GM12874 (cell line): ENCODE measurements at regions not wholly inside any gene's neighbourhood (a gene's known extent, or its start where the extent isn't known, plus 50 kb on each side); places are given as distances from the start of the nearest gene placed in this dataset.

Experiments
- CTCF ChIP-seq: IDR thresholded peaks from 2 replicates; pipeline ENCODE4 v1.5.1; 2011; ENCODE audit warnings: low read depth, mild to moderate bottlenecking, control low read depth, low read length, moderate library complexity; ENCODE audit not compliant: insufficient read depth

GRCh38 chr2:83742117-83742782, 716.8 kb downstream of the SUCLG1 start:
- no peak for TF ChIP-seq CTCF

- no peak for TF ChIP-seq CTCF
Observed at GRCh38 chr2:83730223-83730622, 728.9 kb downstream of the SUCLG1 start.

- TF ChIP-seq CTCF: no peak
Observed at GRCh38 chr2:83725735-83726134, 733.3 kb downstream of the SUCLG1 start.

GRCh38 chr2:83705146-83705545, 753.9 kb downstream of the SUCLG1 start:
- no peak for TF ChIP-seq CTCF

- TF ChIP-seq CTCF: no peak
Observed at GRCh38 chr2:83703598-83703997, 755.5 kb downstream of the SUCLG1 start.

- TF ChIP-seq CTCF: no peak
Observed at GRCh38 chr2:83696838-83697237, 762.2 kb downstream of the SUCLG1 start.

GRCh38 chr2:83695530-83695929, 763.5 kb downstream of the SUCLG1 start:
- TF ChIP-seq CTCF: no peak

GRCh38 chr2:83695037-83695436, 764.0 kb downstream of the SUCLG1 start:
- no peak for TF ChIP-seq CTCF
